ENCODE measurements at regions not wholly inside any gene's neighbourhood (a gene's known extent, or its start where the extent isn't known, plus 50 kb on each side); places are given as distances from the start of the nearest gene placed in this dataset.

GRCh38 chr20:22341508-22341907 is 242.9 kb downstream of the FOXA2 start:
- CTCF ChIA-PET (ENCODE audit: low intra/inter-chr PET ratio, low total read pairs), result interaction anchor here (0.6 to 2.1 kb wide), 3 partner anchors 98 to 342 kb away, joined by 3 to 8 read pairs (median 6); no protein-coding TSS in a partner anchor
- no peaks in the 10 kb centered on the region for H3K36me3 ChIP-seq (replicated peaks in 1 of 2; ENCODE audit: control insufficient read depth in 1 of 2, insufficient read depth in 2 of 2, low read length in 2 of 2)
- in situ Hi-C loops (cut with HindIII; ENCODE audit: extremely low pct_ligation_motif_present, low pct_unique_long_range_greater_than_20kb) (loop anchor here (25.0 kb wide), 1 partner anchor 646 kb away; no protein-coding TSS in a partner anchor), intact Hi-C loops (cut with micrococcal nuclease; ENCODE audit: unreplicated experiment) (no loop called here)
- 20% methylated on average over 6 of the region's 6 CpGs for WGBS (ENCODE audit: low lambda C conversion rate)
- no TSS peak for BruUV-seq (replicated peaks)
- H2AFZ ChIP-seq (ENCODE audit: low read length), result no peak overlapping the region
- H4K20me1 ChIP-seq (ENCODE audit: insufficient read depth, low read length), result no peaks in the 10 kb centered on the region
- H3K4me3 ChIP-seq (replicated peaks in 1 of 3; ENCODE audit: insufficient read depth in 1 of 3, low read depth in 2 of 3, low read length in 3 of 3), result no peak overlapping the region
- H3K27ac ChIP-seq (ENCODE audit: extremely low read length, insufficient read depth, low read length), result no peak overlapping the region
- DNase-seq (ENCODE audit: low spot score), result peak; percentile 21
- H3K27me3 ChIP-seq (ENCODE audit: control insufficient read depth in 1 of 2, insufficient read depth in 2 of 2, low read length in 2 of 2), result peaks cover 0 to 17% of the 10 kb centered on the region in 2 experiments; a peak in 1 of 5 replicates
- no peaks in the 10 kb centered on the region for H3K9me3 ChIP-seq (ENCODE audit: low read length)
- H3K9ac ChIP-seq (ENCODE audit: insufficient read depth, low read depth, low read length), result no peak overlapping the region
- H3K79me2 ChIP-seq (ENCODE audit: insufficient read depth, low read length), result no peaks in the 10 kb centered on the region
- no peak overlapping the region for H3K4me2 ChIP-seq (ENCODE audit: low read depth, low read length)
- no peak for FAIRE-seq
- H3K4me1 ChIP-seq (ENCODE audit: insufficient read depth, low read length), result peaks cover 5% of the 10 kb centered on the region; the same call in 1 of the 2 replicates
- POLR2A ChIA-PET, result interaction anchor here (1.3 to 1.8 kb wide), 2 partner anchors 242 to 245 kb away, joined by 4 to 5 read pairs; no protein-coding TSS in a partner anchor
- TF ChIP-seq FOSL2 (CRISPR knock-in tag; IDR thresholded peaks at IDR 0.05), result 0 out of 2 replicates have a peak, but pooled peaks have one; percentile 27
- no peak for TF ChIP-seq PHF8 (CRISPR knock-in tag; IDR thresholded peaks at IDR 0.05)
- no peak for ATAC-seq

- DNase-seq (ENCODE audit: low spot score) (no peak), FAIRE-seq (no peak), ATAC-seq (no peak; the same call in 2 of the 3 replicates)
- no peaks in the 10 kb centered on the region for H3K36me3 ChIP-seq (replicated peaks in 1 of 2; ENCODE audit: control insufficient read depth in 1 of 2, insufficient read depth in 2 of 2, low read length in 2 of 2)
- no peaks in the 10 kb centered on the region for H3K9me3 ChIP-seq (ENCODE audit: low read length)
- no peak overlapping the region for H2AFZ ChIP-seq (ENCODE audit: low read length)
- H4K20me1 ChIP-seq (ENCODE audit: insufficient read depth, low read length), result no peaks in the 10 kb centered on the region
- BruUV-seq (replicated peaks), result no TSS peak
- POLR2A ChIA-PET, result interaction anchor here (1.1 to 2.0 kb wide), 2 partner anchors 244 to 1010 kb away, joined by 3 to 7 read pairs; partner anchors contain the start of genes FOXA2 and NXT1
- in situ Hi-C loops (cut with HindIII; ENCODE audit: extremely low pct_ligation_motif_present, low pct_unique_long_range_greater_than_20kb), result loop anchor here (5.0 to 25.0 kb wide), 6 partner anchors 112 to 1002 kb away; no protein-coding TSS in a partner anchor
- intact Hi-C loops (cut with micrococcal nuclease; ENCODE audit: unreplicated experiment), result loop anchor here (1.0 to 2.0 kb wide), 6 partner anchors 99 to 1001 kb away; no protein-coding TSS in a partner anchor
- no peak overlapping the region for H3K9ac ChIP-seq (ENCODE audit: insufficient read depth, low read depth, low read length)
- no peak overlapping the region for H3K4me3 ChIP-seq (replicated peaks in 1 of 3; ENCODE audit: insufficient read depth in 1 of 3, low read depth in 2 of 3, low read length in 3 of 3)
- 58% methylated on average over 5 of the region's 5 CpGs for WGBS (ENCODE audit: low lambda C conversion rate)
- H3K4me1 ChIP-seq (ENCODE audit: insufficient read depth, low read length), result peaks cover 5% of the 10 kb centered on the region; the same call in 1 of the 2 replicates
- no peak overlapping the region for H3K4me2 ChIP-seq (ENCODE audit: low read depth, low read length)
- H3K27me3 ChIP-seq (ENCODE audit: control insufficient read depth in 1 of 2, insufficient read depth in 2 of 2, low read length in 2 of 2), result peaks cover 0 to 9% of the 10 kb centered on the region in 2 experiments; a peak in 1 of 5 replicates
- no peaks in the 10 kb centered on the region for H3K79me2 ChIP-seq (ENCODE audit: insufficient read depth, low read length)
- TF ChIP-seq KAT8 (CRISPR knock-in tag; IDR thresholded peaks at IDR 0.05), result no peak
- TF ChIP-seq SIN3B (IDR thresholded peaks at IDR 0.05; ENCODE audit: low read length), result no peak
- TF ChIP-seq ZNF7 (CRISPR knock-in tag; IDR thresholded peaks at IDR 0.05), result no peak
- CTCF ChIA-PET (ENCODE audit: low intra/inter-chr PET ratio, low total read pairs), result interaction anchor here (1.7 to 9.0 kb wide), 4 partner anchors 99 to 343 kb away, joined by 4 to 231 read pairs (median 44); no protein-coding TSS in a partner anchor
- no peak overlapping the region for H3K27ac ChIP-seq (ENCODE audit: extremely low read length, insufficient read depth, low read length)
Observed at GRCh38 chr20:22339946-22340345, 244.4 kb downstream of the FOXA2 start.

Measured in HepG2 (cell line).